ENCODE measurements at regions not wholly inside any gene's neighbourhood (a gene's known extent, or its start where the extent isn't known, plus 50 kb on each side); places are given as distances from the start of the nearest gene placed in this dataset.

DNA sequence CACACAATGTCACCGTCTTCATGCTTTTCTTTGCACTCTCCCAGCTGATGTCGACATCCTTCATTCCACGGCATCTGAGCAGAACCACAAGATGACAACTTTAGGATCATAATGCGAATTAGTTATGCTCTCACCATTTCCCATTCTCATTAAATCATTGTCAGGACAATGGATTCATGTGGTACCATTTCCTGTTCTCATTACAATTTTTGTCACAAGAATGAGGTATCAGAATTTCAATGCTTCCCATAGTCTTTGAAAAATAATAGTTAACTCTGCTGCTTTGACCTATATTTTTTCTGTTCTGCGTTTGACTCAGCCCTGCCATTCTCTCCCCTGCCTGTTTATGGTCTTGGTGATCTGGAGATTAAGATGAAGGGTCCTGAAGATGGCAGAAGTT is 175.7 kb upstream of the MDFIC2 start:
- TF ChIP-seq, protein P1, sequence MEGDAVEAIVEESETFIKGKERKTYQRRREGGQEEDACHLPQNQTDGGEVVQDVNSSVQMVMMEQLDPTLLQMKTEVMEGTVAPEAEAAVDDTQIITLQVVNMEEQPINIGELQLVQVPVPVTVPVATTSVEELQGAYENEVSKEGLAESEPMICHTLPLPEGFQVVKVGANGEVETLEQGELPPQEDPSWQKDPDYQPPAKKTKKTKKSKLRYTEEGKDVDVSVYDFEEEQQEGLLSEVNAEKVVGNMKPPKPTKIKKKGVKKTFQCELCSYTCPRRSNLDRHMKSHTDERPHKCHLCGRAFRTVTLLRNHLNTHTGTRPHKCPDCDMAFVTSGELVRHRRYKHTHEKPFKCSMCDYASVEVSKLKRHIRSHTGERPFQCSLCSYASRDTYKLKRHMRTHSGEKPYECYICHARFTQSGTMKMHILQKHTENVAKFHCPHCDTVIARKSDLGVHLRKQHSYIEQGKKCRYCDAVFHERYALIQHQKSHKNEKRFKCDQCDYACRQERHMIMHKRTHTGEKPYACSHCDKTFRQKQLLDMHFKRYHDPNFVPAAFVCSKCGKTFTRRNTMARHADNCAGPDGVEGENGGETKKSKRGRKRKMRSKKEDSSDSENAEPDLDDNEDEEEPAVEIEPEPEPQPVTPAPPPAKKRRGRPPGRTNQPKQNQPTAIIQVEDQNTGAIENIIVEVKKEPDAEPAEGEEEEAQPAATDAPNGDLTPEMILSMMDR (IDR thresholded peaks at IDR 0.05 in 2 of 3, conservative IDR thresholded peaks at IDR 0.05 in 1 of 3; ENCODE audit: borderline replicate concordance in 1 of 3, insufficient read depth in 1 of 3, low read depth in 2 of 3, low read length in 2 of 3), result no peak
- TF ChIP-seq POLR2A (IDR thresholded peaks at IDR 0.05; ENCODE audit: borderline replicate concordance, extremely low read depth, insufficient read depth, insufficient read length) (no peak), SRF (IDR thresholded peaks at IDR 0.05; ENCODE audit: low read depth) (no peak)
- TF ChIP-seq, protein P2, sequence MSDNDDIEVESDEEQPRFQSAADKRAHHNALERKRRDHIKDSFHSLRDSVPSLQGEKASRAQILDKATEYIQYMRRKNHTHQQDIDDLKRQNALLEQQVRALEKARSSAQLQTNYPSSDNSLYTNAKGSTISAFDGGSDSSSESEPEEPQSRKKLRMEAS (IDR thresholded peaks at IDR 0.05), result no peak
- TF ChIP-seq, protein P3, sequence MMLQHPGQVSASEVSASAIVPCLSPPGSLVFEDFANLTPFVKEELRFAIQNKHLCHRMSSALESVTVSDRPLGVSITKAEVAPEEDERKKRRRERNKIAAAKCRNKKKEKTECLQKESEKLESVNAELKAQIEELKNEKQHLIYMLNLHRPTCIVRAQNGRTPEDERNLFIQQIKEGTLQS (IDR thresholded peaks at IDR 0.05), result no peak
